ENCODE measurements at regions not wholly inside any gene's neighbourhood (a gene's known extent, or its start where the extent isn't known, plus 50 kb on each side); places are given as distances from the start of the nearest gene placed in this dataset.

GRCh38 chr9:27853529-27853928, 280.2 kb upstream of the C9orf72 start:
- no peak overlapping the region for H3K4me3 Mint-ChIP-seq
- H3F3A ChIP-seq (ENCODE audit: low read depth), result peaks cover 4% of the 10 kb centered on the region
- H3K36me3 ChIP-seq, result no peaks in the 10 kb centered on the region
- H3K4me3 ChIP-seq, result no peak overlapping the region
- H3K36me3 Mint-ChIP-seq, result no peaks in the 10 kb centered on the region
- peaks cover 22% of the 10 kb centered on the region for H3K4me1 Mint-ChIP-seq
- no peak for TF ChIP-seq EZH2phosphoT487 (IDR thresholded peaks at IDR 0.05)
- TF ChIP-seq, protein P1, sequence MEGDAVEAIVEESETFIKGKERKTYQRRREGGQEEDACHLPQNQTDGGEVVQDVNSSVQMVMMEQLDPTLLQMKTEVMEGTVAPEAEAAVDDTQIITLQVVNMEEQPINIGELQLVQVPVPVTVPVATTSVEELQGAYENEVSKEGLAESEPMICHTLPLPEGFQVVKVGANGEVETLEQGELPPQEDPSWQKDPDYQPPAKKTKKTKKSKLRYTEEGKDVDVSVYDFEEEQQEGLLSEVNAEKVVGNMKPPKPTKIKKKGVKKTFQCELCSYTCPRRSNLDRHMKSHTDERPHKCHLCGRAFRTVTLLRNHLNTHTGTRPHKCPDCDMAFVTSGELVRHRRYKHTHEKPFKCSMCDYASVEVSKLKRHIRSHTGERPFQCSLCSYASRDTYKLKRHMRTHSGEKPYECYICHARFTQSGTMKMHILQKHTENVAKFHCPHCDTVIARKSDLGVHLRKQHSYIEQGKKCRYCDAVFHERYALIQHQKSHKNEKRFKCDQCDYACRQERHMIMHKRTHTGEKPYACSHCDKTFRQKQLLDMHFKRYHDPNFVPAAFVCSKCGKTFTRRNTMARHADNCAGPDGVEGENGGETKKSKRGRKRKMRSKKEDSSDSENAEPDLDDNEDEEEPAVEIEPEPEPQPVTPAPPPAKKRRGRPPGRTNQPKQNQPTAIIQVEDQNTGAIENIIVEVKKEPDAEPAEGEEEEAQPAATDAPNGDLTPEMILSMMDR (IDR thresholded peaks at IDR 0.05), result no peak
- no peak overlapping the region for H3K9ac ChIP-seq
- no peaks in the 10 kb centered on the region for H3K27me3 Mint-ChIP-seq (ENCODE audit: insufficient read depth, low read depth)
- no peak overlapping the region for H3K4me2 ChIP-seq
- no peak overlapping the region for H2AFZ ChIP-seq (replicated peaks)
- no peak for DNase-seq (ENCODE audit: low spot score)
- no peak overlapping the region for H3K27ac ChIP-seq
- H3K27me3 ChIP-seq, result no peaks in the 10 kb centered on the region
- H3K79me2 ChIP-seq (ENCODE audit: low read depth), result no peaks in the 10 kb centered on the region
- H3K9me3 ChIP-seq (ENCODE audit: low read depth), result no peaks in the 10 kb centered on the region
- H3K27ac Mint-ChIP-seq, result no peak overlapping the region
- H4K20me1 ChIP-seq (ENCODE audit: low read depth), result no peaks in the 10 kb centered on the region
- H3K9me3 Mint-ChIP-seq, result no peaks in the 10 kb centered on the region
- no peaks in the 10 kb centered on the region for H3K4me1 ChIP-seq

GRCh38 chr9:27856054-27856453, 282.8 kb upstream of the C9orf72 start:
- H3K4me1 Mint-ChIP-seq, result peaks cover 12% of the 10 kb centered on the region
- no peak for DNase-seq (ENCODE audit: low spot score)
- H3K4me3 Mint-ChIP-seq, result no peak overlapping the region
- H3K27me3 ChIP-seq, result no peaks in the 10 kb centered on the region
- no peaks in the 10 kb centered on the region for H3K79me2 ChIP-seq (ENCODE audit: low read depth)
- peaks cover 4% of the 10 kb centered on the region for H3F3A ChIP-seq (ENCODE audit: low read depth)
- TF ChIP-seq EZH2 (IDR thresholded peaks at IDR 0.05), result no peak
- no peak for TF ChIP-seq EZH2phosphoT487 (IDR thresholded peaks at IDR 0.05)
- TF ChIP-seq, protein P1 (IDR thresholded peaks at IDR 0.05), result no peak
- no peak overlapping the region for H2AFZ ChIP-seq (replicated peaks)
- no peaks in the 10 kb centered on the region for H3K36me3 Mint-ChIP-seq
- no peaks in the 10 kb centered on the region for H3K36me3 ChIP-seq
- no peaks in the 10 kb centered on the region for H3K4me1 ChIP-seq
- no peak overlapping the region for H3K4me2 ChIP-seq
- no peaks in the 10 kb centered on the region for H3K9me3 Mint-ChIP-seq
- no peak overlapping the region for H3K4me3 ChIP-seq
- no peaks in the 10 kb centered on the region for H4K20me1 ChIP-seq (ENCODE audit: low read depth)
- no peak overlapping the region for H3K27ac Mint-ChIP-seq
- H3K9ac ChIP-seq, result no peak overlapping the region
- no peak overlapping the region for H3K27ac ChIP-seq
- H3K9me3 ChIP-seq (ENCODE audit: low read depth), result no peaks in the 10 kb centered on the region
- H3K27me3 Mint-ChIP-seq (ENCODE audit: insufficient read depth, low read depth), result no peaks in the 10 kb centered on the region

GRCh38 chr9:27856748-27857147, 283.5 kb upstream of the C9orf72 start:
- H3K4me3 Mint-ChIP-seq, result no peak overlapping the region
- no peak for DNase-seq (ENCODE audit: low spot score)

More at GRCh38 chr9:27856748-27857147, 283.5 kb upstream of the C9orf72 start:
- Histone ChIP-seq H3K36me3 (no peaks in the 10 kb centered on the region), H3K79me2 (ENCODE audit: low read depth) (no peaks in the 10 kb centered on the region), H3K4me3 (no peak overlapping the region), H2AFZ (replicated peaks) (no peak overlapping the region), H3K27ac (no peak overlapping the region), H3K9me3 (ENCODE audit: low read depth) (no peaks in the 10 kb centered on the region), H3F3A (ENCODE audit: low read depth) (peaks cover 2% of the 10 kb centered on the region), H3K9ac (no peak overlapping the region), H4K20me1 (ENCODE audit: low read depth) (no peaks in the 10 kb centered on the region), H3K4me1 (no peaks in the 10 kb centered on the region), H3K27me3 (no peaks in the 10 kb centered on the region), H3K4me2 (no peak overlapping the region)
- no peaks in the 10 kb centered on the region for H3K9me3 Mint-ChIP-seq
- H3K4me1 Mint-ChIP-seq, result peaks cover 5% of the 10 kb centered on the region
- no peaks in the 10 kb centered on the region for H3K36me3 Mint-ChIP-seq
- TF ChIP-seq EZH2phosphoT487 (IDR thresholded peaks at IDR 0.05), result no peak
- no peak for TF ChIP-seq EZH2 (IDR thresholded peaks at IDR 0.05)
- TF ChIP-seq, protein P1 (IDR thresholded peaks at IDR 0.05), result no peak
- no peak overlapping the region for H3K27ac Mint-ChIP-seq
- H3K27me3 Mint-ChIP-seq (ENCODE audit: insufficient read depth, low read depth), result no peaks in the 10 kb centered on the region

Data from neural progenitor cell (in vitro differentiated cells).